Amniotic stem cell (primary cell): ENCODE measurements at regions not wholly inside any gene's neighbourhood (a gene's known extent, or its start where the extent isn't known, plus 50 kb on each side); places are given as distances from the start of the nearest gene placed in this dataset.
"Not testable (repeated sequence)": the region's sequence is repeated elsewhere in the genome, so short reads cannot be mapped to it uniquely, and the experiment has no call there.

ENCODE experiments used
- DNase-seq: peaks from one replicate; lab custom pipeline; 2025; lab: John Stamatoyannopoulos, UW

DNA sequence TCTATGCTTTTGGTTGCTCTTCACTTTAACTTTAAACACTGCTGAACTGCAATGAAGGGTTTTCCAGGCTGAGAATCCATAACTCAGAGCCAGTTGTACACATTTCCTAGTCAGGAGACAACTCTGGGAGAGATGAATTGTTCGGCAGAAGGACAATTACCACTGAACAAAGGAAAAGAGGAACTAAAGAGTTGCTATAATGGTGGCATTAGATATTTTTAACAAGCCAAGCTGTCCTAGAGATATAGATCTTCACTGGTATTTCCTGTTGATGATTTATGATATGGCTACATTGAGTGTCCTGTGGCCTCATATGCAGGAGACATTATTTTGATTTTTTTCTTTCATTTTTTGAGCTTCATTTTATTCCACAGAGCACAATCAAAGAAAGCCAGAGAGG is 219.1 kb upstream of the PCSK5 start:
- DNase-seq: no peak

DNA sequence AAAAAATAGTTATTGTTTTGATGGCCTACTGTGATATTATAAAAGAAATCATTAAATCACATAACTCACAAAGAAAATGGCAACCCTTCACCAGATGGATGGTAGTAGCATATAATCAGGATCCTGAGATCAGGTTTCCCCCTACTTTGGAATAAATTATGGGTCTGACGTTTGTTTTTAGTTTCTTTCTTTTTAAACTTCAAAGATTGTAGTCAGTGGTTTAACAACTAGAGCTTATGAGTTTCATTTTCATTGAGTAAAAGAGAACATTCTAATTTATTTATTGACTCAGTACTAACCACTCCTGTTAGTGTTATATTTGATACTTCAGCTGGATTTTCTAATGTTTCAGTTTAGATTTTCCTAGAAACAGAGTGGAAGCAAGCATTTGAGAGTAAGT is 218.0 kb upstream of the PCSK5 start:
- no peak for DNase-seq

DNA sequence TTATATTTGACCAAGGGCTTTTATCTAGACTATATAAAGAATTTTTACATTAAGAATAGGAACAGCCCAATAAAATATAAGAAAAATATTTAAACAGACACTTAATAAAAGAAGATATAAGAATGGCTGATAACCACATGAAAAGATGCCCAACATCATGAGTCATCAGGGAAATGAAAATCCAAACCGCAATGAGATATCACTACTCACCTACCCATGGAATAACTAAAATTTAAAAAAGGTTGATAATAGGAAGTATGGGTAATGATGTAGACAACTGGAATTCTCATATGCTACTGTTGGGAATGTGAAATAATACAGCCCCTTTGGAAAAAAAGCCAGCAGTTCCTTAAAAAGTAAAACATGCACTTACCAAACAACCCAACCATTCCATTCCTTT is 206.9 kb upstream of the PCSK5 start:
- DNase-seq: no peak

DNA sequence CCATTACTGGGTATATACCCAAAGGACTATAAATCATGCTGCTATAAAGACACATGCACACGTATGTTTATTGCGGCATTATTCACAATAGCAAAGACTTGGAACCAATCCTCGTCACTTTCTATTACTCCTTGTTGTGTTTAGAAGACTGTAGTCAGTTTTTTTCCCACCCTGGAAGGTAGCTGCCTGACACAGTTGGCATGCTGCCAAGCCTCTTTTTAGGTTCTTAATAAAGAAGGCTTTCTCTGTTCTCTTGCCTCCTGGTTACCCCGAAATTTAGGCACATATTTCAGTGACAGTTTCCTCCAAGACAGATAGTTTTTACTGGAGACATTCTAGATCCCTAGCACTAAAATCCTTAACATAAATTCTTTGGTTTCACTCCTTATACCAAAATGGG is 205.4 kb upstream of the PCSK5 start:
- no peak for DNase-seq

DNA sequence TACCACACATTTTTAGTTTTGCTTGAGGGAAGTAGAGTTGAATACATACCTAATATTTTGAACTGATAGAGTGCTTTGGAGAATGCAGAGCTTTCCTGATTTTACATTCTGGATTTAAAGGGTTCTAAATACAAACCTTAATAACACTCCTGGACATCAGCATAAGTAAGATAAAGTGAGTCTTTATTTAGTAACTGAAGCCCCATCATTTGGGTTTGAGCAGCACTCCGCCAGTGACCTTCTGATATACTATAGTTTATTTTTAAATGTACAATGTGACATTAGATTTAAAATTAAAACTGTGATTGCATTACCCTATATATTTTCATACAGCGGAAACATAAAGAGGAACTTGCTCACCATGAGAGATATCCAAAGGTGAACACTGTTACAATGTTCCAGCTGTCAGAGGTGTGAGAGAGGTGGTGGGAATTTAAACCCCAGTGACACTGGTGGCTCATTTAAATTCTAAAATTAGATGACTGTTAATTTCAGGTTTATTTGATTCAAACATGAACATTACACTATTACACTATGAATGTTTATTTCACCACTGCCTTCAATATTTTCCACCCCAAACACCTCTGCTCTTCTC is 203.0 kb upstream of the PCSK5 start:
- no peak for DNase-seq

DNA sequence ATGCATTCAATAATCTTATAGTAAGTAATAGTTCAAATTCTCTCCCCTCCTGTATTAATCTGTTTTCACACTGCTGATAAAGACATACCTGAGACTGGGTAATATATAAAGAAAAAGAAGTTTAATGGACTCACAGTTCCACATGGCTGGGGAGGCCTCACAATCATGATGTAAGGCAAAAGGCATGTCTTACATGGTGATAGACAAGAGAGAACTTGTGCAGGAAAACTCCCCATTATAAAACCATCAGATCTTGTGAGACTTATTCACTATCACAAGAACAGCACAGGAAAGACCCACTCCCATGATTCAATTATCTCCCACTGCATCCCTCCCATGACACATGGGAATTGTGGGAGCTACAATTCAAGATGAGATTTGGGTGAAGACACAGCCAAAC is 199.9 kb upstream of the PCSK5 start:
- not testable (repeated sequence) for DNase-seq

DNA sequence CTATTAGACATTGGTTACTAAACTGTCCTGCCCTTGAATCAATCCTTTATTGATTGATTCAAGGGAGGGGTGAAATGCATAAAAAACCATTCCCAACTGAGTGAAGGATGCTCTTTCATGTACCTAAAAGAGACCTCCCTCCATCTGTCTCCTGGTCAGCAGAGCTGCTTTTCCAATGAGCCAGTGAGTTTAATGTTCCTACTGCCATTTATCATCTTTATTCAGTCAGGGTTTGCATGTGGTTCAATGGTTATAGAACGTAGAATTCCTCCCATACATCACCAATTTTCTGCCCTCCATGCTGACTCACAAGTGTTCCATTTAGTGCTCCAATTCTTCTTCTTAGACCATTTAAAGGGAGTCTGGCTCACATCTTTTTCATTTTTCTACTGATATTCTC is 199.1 kb upstream of the PCSK5 start:
- DNase-seq: no peak

DNA sequence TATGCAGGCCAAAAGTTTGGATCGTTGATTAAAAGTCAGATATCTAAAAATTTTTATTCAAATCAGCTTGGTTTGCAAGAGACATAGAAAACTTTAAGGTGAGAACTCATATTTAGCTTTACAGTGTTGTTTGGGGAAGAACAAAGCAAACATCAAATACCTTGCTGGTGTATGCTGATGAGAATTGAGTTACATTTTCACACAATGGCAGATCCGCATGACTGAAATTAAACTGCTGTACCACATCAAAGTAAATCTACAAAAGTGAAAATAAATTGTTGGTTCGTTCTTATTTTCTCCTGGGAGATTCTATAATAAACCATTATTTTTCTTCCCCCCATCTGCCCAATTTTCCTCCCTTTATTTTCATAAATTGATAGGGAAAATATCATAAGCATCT is 198.2 kb upstream of the PCSK5 start:
- DNase-seq: no peak

DNA sequence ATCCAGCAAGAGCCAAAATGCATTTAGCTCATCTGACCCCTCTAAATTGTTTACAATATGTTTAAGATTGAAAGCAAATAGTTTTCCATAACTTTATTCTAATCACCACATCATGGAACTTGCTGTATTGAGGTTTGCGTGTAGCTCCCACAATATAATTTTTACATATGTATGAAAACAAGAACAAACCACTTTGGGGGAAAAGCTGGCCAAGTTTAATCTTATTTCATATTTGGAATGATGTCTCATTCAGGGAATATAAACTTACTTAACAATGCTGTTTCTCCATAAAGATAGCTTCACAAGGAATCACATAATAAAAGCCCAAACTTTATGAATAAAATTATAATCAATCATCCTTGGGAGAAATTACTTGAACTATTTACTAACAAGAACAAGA is 194.6 kb upstream of the PCSK5 start:
- DNase-seq: no peak

DNA sequence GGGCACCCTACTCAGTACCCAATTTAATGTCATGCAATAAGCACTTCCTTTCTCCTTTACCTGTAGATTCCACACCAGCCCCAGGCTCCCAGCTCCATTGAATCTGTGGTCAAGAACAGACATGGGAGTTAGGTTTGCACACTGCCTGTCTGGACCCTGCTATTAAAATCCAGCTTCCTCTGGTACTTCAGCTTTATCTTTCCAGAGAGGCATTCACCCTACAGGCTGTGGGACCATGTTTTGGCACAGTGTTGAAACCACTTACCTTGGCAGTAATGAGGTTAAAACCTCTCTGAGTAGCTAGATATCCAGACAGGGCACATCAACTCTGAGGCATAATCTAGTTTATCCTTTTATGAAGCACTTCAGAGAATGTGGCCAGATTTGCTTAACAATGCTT is 191.5 kb upstream of the PCSK5 start:
- no peak for DNase-seq

DNA sequence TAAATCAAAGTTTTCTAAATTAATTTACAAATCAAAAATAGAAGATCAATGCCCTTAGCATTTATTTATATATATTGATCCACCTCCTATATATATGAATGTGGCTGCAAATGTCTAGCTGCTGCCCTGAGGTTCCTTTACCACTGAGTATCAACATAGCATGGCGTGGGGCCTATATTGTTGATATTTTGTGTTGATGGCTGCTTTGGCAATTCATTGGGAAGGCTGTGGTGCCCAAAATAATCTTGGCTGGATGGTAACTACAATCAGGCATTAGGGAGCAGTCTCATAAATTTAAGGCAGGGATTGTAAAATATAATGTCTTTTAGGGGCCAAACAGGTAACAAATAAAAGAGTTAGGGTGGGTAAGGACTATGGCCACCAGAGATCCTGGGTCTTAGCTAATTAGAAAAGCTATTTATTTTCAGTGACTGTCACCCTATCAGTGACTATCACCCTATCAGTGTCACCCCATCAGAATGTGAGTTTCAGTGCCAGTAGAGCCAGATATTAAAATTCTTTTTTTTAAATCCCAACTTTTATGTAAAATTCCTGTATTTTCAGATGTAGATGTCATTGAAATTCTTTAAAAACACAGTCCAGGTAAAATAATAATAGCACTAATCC is 190.7 kb upstream of the PCSK5 start:
- no peak for DNase-seq

DNA sequence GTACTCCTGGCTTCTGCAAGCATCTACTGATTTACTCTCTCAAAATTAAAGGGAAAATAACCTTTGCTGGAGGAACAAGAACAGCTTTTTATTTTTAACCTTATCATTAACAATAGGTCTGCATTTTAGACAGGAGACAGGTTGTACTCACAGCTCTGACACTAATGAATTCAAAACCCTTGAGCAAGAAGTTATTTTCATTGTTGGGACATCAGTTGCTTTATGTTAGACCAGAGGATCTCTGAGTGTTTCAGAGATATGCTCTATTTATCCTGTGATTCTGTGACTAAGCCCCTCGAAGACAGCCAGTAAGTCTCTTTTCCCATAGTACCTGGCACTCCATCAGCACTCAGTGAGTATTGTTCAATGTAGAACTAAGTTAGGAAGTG is 190.2 kb upstream of the PCSK5 start:
- no peak for DNase-seq

DNA sequence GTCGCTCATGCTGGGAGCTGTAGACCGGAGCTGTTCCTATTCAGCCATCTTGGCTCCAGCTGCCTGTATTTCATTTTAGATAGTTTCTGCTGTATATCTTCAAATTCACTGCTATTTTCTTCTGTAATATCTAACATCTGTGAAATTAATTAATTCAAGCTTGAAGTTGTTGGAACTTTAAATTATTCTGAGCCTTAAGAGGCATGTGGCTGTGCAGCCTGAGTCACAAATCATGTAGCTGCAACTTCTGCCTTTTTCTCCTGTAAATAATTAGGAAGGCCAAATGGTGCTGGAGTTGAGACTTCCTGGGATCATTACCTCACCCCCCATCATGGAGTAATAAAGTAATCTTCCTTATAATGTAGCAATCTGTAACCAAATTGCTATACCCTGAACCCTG is 183.3 kb upstream of the PCSK5 start:
- DNase-seq: no peak

DNA sequence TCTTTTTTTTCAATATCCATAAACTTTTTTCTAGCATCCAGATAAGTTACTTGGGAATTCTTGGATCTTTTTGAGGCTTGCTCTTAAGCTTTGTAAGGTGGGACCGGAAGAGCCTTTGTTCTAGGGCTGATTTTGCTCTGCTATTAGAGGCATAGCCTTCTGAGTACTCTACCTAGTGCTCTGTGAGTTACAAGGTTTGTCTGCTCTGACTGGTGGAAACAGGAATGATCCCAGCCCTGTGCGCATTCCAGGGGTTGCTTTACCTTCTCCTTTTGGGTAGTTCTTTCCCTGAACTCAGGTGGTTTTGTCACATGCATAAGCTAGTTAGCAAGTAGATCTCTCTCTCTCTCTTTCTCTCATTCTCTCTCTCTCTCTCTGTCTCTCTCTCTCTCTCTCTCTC is 180.8 kb upstream of the PCSK5 start:
- DNase-seq: no peak

DNA sequence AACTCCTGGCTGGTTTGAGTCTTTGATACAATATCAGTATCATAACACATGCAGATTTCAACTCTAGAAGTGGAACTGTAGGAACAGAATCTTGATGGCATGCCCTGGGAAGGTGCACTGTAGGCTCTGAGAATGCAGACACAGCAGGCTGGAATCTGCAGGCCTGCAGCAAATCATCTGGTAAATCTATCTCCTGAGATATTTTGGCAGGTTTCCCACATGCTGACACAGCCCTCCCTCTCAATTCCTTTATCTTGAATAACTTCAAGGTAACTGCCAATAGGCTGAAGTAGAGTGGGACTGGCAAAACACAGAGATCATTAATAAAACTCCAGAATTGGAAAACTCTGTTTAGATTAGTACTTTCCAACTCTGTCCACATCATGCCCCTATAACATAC is 177.8 kb upstream of the PCSK5 start:
- DNase-seq: no peak

DNA sequence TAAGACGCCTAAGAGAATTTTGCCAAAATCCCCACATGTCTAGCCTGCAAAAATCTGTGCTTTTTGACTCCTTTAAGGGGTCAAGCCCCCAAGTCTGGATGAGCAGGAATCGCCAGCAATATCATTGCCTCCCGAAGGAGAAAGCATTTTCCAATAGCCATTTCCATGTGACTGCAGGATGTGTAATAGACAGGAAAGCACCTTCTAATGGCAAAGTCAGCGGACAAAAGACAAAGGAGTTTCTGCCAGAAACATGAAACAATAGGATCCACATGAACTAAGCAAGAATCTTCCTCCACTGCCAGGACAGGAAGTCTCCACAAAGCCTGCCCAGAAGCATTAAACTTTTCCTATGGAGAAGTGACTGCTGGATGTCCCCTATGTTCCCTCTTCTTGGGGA is 177.1 kb upstream of the PCSK5 start:
- DNase-seq: no peak

DNA sequence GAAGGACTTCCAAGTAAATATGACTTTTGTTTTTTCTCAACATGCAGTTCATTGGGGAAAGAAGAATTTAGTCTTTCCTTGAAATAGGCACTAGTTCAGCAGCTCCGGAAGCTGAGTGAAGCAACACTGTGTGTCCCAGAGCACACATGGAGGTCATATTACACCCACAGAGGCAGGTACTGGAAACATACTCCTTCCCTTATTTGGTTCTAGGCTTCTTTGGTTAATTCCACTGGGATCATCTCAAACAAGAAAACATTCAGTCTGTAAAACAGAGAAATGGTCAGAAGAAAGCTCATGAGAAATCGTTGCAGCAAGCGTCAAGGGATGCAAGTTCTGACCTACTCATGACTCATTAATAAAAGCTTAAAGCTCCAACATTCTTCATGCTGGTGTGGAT is 175.1 kb upstream of the PCSK5 start:
- DNase-seq: no peak

DNA sequence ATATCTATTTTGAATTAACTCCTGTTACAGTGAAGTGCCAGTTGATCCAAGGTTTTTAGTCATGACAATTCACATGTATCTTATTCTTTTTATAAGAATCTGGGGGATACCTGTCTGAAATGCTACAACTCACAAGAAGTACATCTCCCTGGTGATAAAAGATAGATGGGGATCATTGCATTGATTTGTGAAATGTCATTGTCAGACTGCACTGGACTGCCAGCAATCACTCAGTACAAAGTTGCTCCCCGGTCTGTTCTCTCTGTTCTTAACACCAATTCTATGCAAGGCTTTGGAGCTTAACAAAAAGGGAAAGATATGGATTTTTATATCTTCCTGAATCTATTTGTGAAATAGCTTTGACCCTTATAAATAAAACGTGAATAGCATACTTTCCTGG is 171.8 kb upstream of the PCSK5 start:
- DNase-seq: no peak

DNA sequence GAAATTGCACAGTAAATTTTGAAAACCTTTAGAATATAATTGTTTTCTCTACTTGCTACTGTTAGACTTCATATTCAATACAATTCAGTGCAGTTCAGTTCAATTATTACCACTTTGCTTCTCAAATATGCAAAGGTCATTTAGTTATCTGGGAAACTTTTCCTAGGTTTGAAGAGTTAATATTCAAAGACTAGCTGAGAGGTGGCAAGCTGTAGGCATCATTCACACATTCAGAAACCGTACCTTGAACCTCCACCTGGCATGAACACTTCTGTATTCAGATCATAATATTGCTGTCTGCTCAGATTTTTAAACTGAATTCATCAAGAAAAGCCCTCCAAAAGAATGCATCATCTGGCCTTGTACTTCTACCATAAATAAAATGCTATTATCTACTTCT is 162.1 kb upstream of the PCSK5 start:
- no peak for DNase-seq

DNA sequence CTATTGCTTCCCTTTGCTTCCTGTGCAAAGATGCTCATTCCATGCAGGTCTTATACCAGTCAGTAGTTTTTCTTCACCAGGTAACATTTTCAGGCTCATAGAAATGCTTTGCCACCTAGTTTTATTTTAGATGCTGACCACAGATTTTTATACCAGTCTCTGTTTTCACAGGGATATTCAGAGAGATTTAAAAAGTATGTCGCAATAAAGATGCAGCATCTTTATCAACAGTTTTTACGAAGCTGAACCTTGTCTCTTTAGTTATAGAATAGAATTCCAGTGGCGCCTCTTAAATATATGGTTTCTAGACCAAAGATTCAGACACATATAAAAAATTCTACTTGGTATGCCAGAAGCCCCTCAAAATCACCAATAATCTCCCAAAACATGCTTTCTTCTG is 155.7 kb upstream of the PCSK5 start:
- no peak for DNase-seq

DNA sequence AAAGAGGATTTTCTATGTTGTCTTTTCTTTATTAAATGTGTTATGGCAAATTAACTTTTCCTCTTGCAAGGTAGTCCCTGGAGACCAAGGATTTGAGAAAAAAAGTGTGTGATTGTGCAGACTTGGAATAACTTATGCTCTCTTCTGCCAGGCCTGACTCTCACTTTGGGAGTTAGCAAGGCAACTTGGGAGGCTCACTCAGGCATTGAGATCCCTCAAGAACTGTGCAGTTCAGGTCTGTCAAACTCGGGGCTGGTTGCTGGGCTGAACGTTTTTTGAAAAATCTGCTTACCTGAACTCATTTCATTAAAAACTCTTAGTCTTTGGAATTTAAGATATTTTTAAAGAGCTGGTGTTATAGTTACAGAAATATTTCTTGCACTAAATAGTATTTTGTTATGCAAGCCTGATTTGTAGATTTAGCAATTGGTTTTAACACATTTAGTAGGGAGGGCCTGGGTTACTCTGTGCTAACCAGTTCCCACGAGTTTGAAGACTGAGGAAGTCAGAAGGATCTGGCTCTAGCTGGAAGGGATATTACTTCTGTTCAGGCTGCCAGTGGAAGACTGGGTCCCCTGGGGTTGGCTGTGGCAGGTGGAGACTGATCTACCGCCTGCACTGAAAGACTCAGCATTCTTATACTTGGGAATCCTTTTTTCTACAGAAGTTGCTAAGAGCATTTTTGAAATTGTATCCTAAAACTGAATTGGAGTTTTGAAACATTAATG is 150.4 kb upstream of the PCSK5 start:
- no peak for DNase-seq

DNA sequence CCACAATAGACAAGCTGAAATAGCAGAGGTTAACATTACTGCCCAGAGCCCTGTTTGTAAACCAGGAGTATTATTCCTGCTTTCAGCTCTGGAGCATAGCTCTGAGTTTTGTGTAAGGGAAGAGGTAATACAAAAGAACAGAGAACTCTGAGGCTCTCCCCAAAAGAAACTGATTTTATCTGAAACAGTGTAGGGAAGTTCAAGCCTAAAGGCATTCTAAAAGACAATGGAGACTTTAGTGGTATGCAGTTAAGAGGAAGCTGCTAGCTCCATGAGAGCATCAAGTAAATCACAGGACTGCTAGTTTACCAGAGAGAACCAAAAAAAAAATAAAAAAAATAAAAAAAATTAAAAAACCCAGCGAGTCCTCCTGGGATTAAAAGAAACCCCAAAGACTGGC is 146.6 kb upstream of the PCSK5 start:
- no peak for DNase-seq

DNA sequence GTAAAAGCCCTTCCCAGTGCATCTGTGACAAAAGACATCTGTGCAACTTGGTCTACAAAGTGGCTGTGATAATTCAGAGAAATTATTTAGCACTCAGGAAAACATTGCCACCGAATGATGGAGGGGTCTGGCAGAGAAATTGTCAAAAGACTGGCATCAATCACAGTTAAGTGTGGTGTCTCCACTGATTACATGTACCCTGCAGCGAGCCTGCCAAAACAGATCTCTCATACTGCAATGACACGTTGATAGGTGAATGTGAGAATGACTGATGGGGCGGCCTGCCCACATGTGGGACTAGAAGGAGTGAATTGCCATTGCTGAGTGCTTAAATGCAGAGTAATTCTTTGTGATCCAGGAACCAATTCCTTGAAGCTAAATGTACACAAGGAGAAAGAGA is 136.4 kb upstream of the PCSK5 start:
- no peak for DNase-seq

DNA sequence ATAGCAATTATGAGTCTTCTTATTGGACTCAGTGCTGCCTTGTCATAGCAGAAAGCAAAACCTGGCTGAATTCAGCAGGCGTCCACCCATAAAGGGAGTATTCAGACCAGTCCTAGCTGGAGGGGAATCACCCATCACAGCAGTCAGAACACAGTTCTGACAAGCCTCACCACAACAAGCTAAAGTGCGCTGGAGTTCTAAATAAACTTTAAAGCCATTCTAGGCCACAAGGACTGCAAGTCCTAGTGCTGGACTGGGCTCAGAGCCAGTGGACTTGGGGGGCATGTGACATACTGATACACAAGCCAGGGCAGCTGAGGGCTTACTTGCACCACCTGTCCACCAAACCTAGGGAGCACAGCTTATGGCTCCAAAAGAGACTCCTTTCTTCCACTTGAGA is 115.3 kb upstream of the PCSK5 start:
- DNase-seq: no peak
